H1 (cell line): ENCODE measurements at regions not wholly inside any gene's neighbourhood (a gene's known extent, or its start where the extent isn't known, plus 50 kb on each side); places are given as distances from the start of the nearest gene placed in this dataset.

Experiments used
- CTCF ChIA-PET: fragments of 300-600 bp; sonication (Branson Sonifier 250); formaldehyde crosslinking; loops from one replicate; lab custom pipeline; 2021; ENCODE audit not compliant: partially characterized antibody; lab: Charles Lee
- POLR2A ChIA-PET: fragments of 300-600 bp; sonication (Branson Sonifier 250); formaldehyde crosslinking; loops from one replicate; lab custom pipeline; 2021; ENCODE audit warnings: inconsistent platforms; ENCODE audit not compliant: partially characterized antibody; lab: Charles Lee
- DNase-seq, 2 experiments: peaks; one replicate each; pipeline versions ENCODE4 v3.0.0 to v3.0.0-alpha.2; 2010 to 2022; ENCODE audit warnings: low spot score in 2 of 2, low read depth in 1 of 2, mixed read lengths in 1 of 2
- FAIRE-seq: peaks from 2 replicates; lab custom pipeline; 2011; peaks lifted over from hg19 to GRCh38; lab: Jason Lieb, UNC
- H2AFZ ChIP-seq: 2 replicates; pipeline ENCODE4 v1.8.1; 2012; ENCODE audit warnings: low read length, inconsistent platforms
- H2AK5ac ChIP-seq: 2 replicates; pipeline ENCODE4 v1.6.1; 2013; ENCODE audit warnings: low read depth, low read length
- H2BK120ac ChIP-seq: replicated peaks from 2 replicates; pipeline ENCODE3; 2013; ENCODE audit warnings: low read depth, low read length, inconsistent platforms
- H2BK12ac ChIP-seq: 2 replicates; pipeline ENCODE4 v1.6.1; 2013; ENCODE audit warnings: low read depth, low read length
- H2BK15ac ChIP-seq: 2 replicates; pipeline ENCODE4 v1.6.1; 2013; ENCODE audit warnings: low read length
- H2BK20ac ChIP-seq: 2 replicates; pipeline ENCODE4 v1.6.1; 2013; ENCODE audit warnings: low read length
- H2BK5ac ChIP-seq: 2 replicates; pipeline ENCODE4 v1.6.1; 2013; ENCODE audit warnings: low read depth, low read length
- H3K14ac ChIP-seq: 2 replicates; pipeline ENCODE4 v1.6.1; 2013; ENCODE audit warnings: inconsistent platforms; ENCODE audit not compliant: insufficient read length
- H3K18ac ChIP-seq: 2 replicates; pipeline ENCODE4 v1.6.1; 2013; ENCODE audit warnings: low read length; ENCODE audit errors: extremely low read depth
- H3K23ac ChIP-seq: 2 replicates; pipeline ENCODE4 v1.6.1; 2013; ENCODE audit warnings: inconsistent platforms; ENCODE audit not compliant: insufficient read length
- H3K23me2 ChIP-seq: 2 replicates; pipeline ENCODE4 v1.6.1; 2013; ENCODE audit warnings: low read depth, low read length
- H3K27ac ChIP-seq: 2 replicates; pipeline ENCODE4 v1.6.1; 2011; ENCODE audit warnings: low read depth, low read length, inconsistent platforms
- H3K27me3 ChIP-seq, 4 experiments: replicated peaks in 1 of 4; 1 replicate in 1 of 4; 2 replicates in 3 of 4; pipeline versions ENCODE4 v1.6.1 to v1.8.1; 2011 to 2013; ENCODE audit warnings: low read length in 3 of 4, mild to moderate bottlenecking in 3 of 4, inconsistent platforms in 2 of 4, mixed read lengths in 2 of 4, moderate library complexity in 1 of 4; ENCODE audit not compliant: control insufficient read depth in 3 of 4, insufficient read depth in 3 of 4; ENCODE audit errors: extremely low read depth in 1 of 4
- H3K36me3 ChIP-seq, 4 experiments: 2 replicates each; pipeline versions ENCODE4 v1.6.1 to v1.8.1; 2011 to 2013; ENCODE audit warnings: mild to moderate bottlenecking in 4 of 4, low read length in 3 of 4, moderate library complexity in 2 of 4, control low read depth in 1 of 4, inconsistent platforms in 1 of 4; ENCODE audit not compliant: insufficient read depth in 4 of 4, control insufficient read depth in 2 of 4
- H3K4ac ChIP-seq: replicated peaks from 2 replicates; pipeline ENCODE3; 2013; ENCODE audit warnings: low read length, low read depth, mixed read lengths, inconsistent platforms; ENCODE audit not compliant: insufficient read length
- H3K4me1 ChIP-seq, 4 experiments: replicated peaks in 1 of 4; 1 replicate in 1 of 4; 2 replicates in 3 of 4; pipeline versions ENCODE4 v1.6.1 to v1.8.1; 2011 to 2013; ENCODE audit warnings: low read length in 3 of 4, inconsistent platforms in 2 of 4, mixed read lengths in 1 of 4; ENCODE audit not compliant: insufficient read depth in 4 of 4, control insufficient read depth in 3 of 4
- H3K4me2 ChIP-seq, 2 experiments: 2 replicates each; pipeline versions ENCODE4 v1.6.1 to v1.8.1; 2011 to 2013; ENCODE audit warnings: low read depth in 2 of 2, low read length in 2 of 2, control low read depth in 1 of 2, inconsistent platforms in 1 of 2, mild to moderate bottlenecking in 1 of 2; ENCODE audit not compliant: insufficient read depth in 1 of 2
- H3K4me3 ChIP-seq, 4 experiments: fragments of 200-600, 300-600 bp in 1 of 4; sonication (generic), shearing (Covaris generic), sonication (Bioruptor Twin) in 1 of 4; 2 replicates each; pipeline versions ENCODE4 v1.5.1 to v1.8.1; 2011 to 2016; ENCODE audit warnings: low read length in 4 of 4, low read depth in 3 of 4, control low read depth in 2 of 4, inconsistent platforms in 2 of 4, mild to moderate bottlenecking in 2 of 4, mixed read lengths in 1 of 4, moderate library complexity in 1 of 4; ENCODE audit not compliant: insufficient read depth in 2 of 4; ENCODE audit errors: extremely low read depth in 1 of 4
- H3K56ac ChIP-seq: replicated peaks from 2 replicates; pipeline ENCODE3; 2013; ENCODE audit warnings: low read depth, mild to moderate bottlenecking, mixed read lengths, low read length, inconsistent platforms; ENCODE audit not compliant: insufficient read length
- H3K79me1 ChIP-seq: 2 replicates; pipeline ENCODE4 v1.6.1; 2013; ENCODE audit warnings: low read depth, low read length, control low read depth
- H3K79me2 ChIP-seq, 2 experiments: 2 replicates each; pipeline versions ENCODE4 v1.6.1 to v1.8.1; 2012 to 2013; ENCODE audit warnings: low read length in 2 of 2, mild to moderate bottlenecking in 2 of 2, inconsistent platforms in 1 of 2; ENCODE audit not compliant: insufficient read depth in 2 of 2, control insufficient read depth in 1 of 2
- H3K9ac ChIP-seq, 4 experiments: replicated peaks in 1 of 4; 1 replicate in 1 of 4; 2 replicates in 3 of 4; pipeline versions ENCODE4 v1.6.1 to v1.8.1; 2011 to 2013; ENCODE audit warnings: low read depth in 3 of 4, low read length in 3 of 4, control low read depth in 2 of 4, mild to moderate bottlenecking in 2 of 4, moderate library complexity in 2 of 4, inconsistent platforms in 1 of 4; ENCODE audit errors: extremely low read depth in 1 of 4
- H3K9me3 ChIP-seq, 2 experiments: 2 replicates each; pipeline versions ENCODE4 v1.6.1 to v1.8.1; 2012 to 2013; ENCODE audit warnings: mild to moderate bottlenecking in 2 of 2, moderate library complexity in 2 of 2, control low read depth in 1 of 2, inconsistent platforms in 1 of 2, low read depth in 1 of 2, low read length in 1 of 2, mixed read lengths in 1 of 2; ENCODE audit not compliant: insufficient read depth in 2 of 2
- H4K20me1 ChIP-seq, 2 experiments: replicated peaks in 1 of 2; 2 replicates each; pipeline versions ENCODE3 to v1.8.1; 2011 to 2013; ENCODE audit warnings: inconsistent platforms in 2 of 2, low read length in 2 of 2, mild to moderate bottlenecking in 1 of 2; ENCODE audit not compliant: insufficient read depth in 2 of 2, control insufficient read depth in 1 of 2
- H4K5ac ChIP-seq: 2 replicates; pipeline ENCODE4 v1.6.1; 2013; ENCODE audit warnings: low read length, low read depth, mixed read lengths, inconsistent platforms; ENCODE audit not compliant: insufficient read length
- H4K8ac ChIP-seq: 2 replicates; pipeline ENCODE4 v1.8.0; 2013; ENCODE audit warnings: mild to moderate bottlenecking, moderate library complexity, low read length, inconsistent platforms; ENCODE audit not compliant: insufficient read depth; ENCODE audit errors: extremely low read depth
- H4K91ac ChIP-seq: replicated peaks from 2 replicates; pipeline ENCODE3; 2013; ENCODE audit warnings: low read length, mixed read lengths, inconsistent platforms; ENCODE audit not compliant: insufficient read length
- ASH2L ChIP-seq: fragments of 200-600, 300-600 bp; sonication (generic); IDR thresholded peaks from one replicate; pipeline ENCODE4 v1.7.1; 2017; ENCODE audit warnings: low read length
- BACH1 ChIP-seq: IDR thresholded peaks from 2 replicates; pipeline ENCODE4 v1.6.1; 2012; ENCODE audit warnings: low read length, improper control_type of control experiment
- EGR1 ChIP-seq: IDR thresholded peaks from 2 replicates; pipeline ENCODE4 v1.6.1; 2011; ENCODE audit warnings: low read depth, low read length, borderline replicate concordance
- EZH2 ChIP-seq: fragments of 200-600 bp; sonication (generic); IDR thresholded peaks from 2 replicates; pipeline ENCODE4 v1.7.1; 2012; ENCODE audit warnings: low read depth, mild to moderate bottlenecking, moderate library complexity, low read length, inconsistent platforms; ENCODE audit not compliant: severe bottlenecking
- FOSL1 ChIP-seq: IDR thresholded peaks from 2 replicates; pipeline ENCODE4 v1.6.1; 2011; ENCODE audit warnings: mild to moderate bottlenecking, low read depth, low read length, moderate library complexity; ENCODE audit not compliant: insufficient read depth
- JUN ChIP-seq: IDR thresholded peaks from 2 replicates; pipeline ENCODE4 v1.6.1; 2011; ENCODE audit warnings: low read depth, mild to moderate bottlenecking, improper control_type of control experiment, low read length
- MAFK ChIP-seq: IDR thresholded peaks from 2 replicates; pipeline ENCODE4 v1.6.1; 2012; ENCODE audit warnings: low read depth, mild to moderate bottlenecking, improper control_type of control experiment, low read length
- RAD21 ChIP-seq, 2 experiments: IDR thresholded peaks in 1 of 2; conservative IDR thresholded peaks in 1 of 2; 2 replicates each; pipeline ENCODE4 v1.6.1; 2011; ENCODE audit warnings: low read depth in 2 of 2, low read length in 2 of 2, improper control_type of control experiment in 1 of 2, inconsistent platforms in 1 of 2, mild to moderate bottlenecking in 1 of 2, moderate library complexity in 1 of 2
- RFX5 ChIP-seq: IDR thresholded peaks from 2 replicates; pipeline ENCODE4 v1.6.1; 2011; ENCODE audit warnings: low read depth, low read length, improper control_type of control experiment, borderline replicate concordance
- SUZ12 ChIP-seq: fragments of 200-600 bp; sonication (generic); IDR thresholded peaks from 2 replicates; pipeline ENCODE4 v1.6.1; 2012; ENCODE audit warnings: mild to moderate bottlenecking, inconsistent platforms, low read length, moderate library complexity, mixed read lengths
- YY1 ChIP-seq: IDR thresholded peaks from 2 replicates; pipeline ENCODE4 v1.6.1; 2011; ENCODE audit warnings: low read depth, mild to moderate bottlenecking, low read length
- ZNF274 ChIP-seq: IDR thresholded peaks from 2 replicates; pipeline ENCODE4 v1.7.0; 2012; ENCODE audit warnings: low read length, borderline replicate concordance; ENCODE audit errors: extremely low read depth
- WGBS, 2 experiments: shearing (Covaris generic) in 1 of 2; methylation state at CpG; one replicate each; pipeline versions ENCODE4 v1.1.6 to v1.1.7; 2013 to 2015; ENCODE audit warnings: low lambda C conversion rate in 2 of 2, mixed read lengths in 2 of 2, inconsistent platforms in 1 of 2, low coverage in 1 of 2, missing lambda C conversion rate in 1 of 2; ENCODE audit not compliant: insufficient replicate concordance in 2 of 2, insufficient coverage in 1 of 2, insufficient read length in 1 of 2; ENCODE audit errors: extremely low coverage in 1 of 2, missing lambda C conversion rate in 1 of 2; 5-methylcytosine and 5-hydroxymethylcytosine counted together

DNA sequence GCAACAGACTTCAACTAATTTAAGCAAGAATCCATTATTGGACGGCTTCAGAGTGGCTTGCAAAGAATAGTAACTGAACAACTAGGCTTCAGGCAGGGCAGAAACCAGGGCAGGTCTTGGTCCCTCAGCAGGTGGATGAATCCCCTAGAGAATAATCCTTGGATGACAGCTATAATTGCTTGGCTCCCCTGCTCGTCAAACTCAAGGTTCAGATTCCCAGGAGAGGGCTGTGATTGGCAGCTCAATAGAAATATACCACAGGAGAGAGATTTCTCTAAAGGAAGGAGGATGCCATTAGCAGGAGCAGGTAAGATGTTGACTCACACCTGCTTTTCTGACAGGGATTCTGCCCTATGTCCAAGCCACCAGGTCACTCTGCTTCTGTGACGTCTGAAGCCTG is 89.6 kb upstream of the PCDH8 start:
- no peak overlapping the region for H2BK20ac ChIP-seq
- no peak overlapping the region for H4K91ac ChIP-seq
- no peaks in the 10 kb centered on the region for H3K36me3 ChIP-seq
- H2AK5ac ChIP-seq = no peak overlapping the region
- FAIRE-seq = no peak
- H3K18ac ChIP-seq = no peak overlapping the region
- no peak overlapping the region for H3K27ac ChIP-seq
- H2BK15ac ChIP-seq = no peak overlapping the region
- no peak overlapping the region for H3K56ac ChIP-seq
- no peak overlapping the region for H3K4me2 ChIP-seq
- H2AFZ ChIP-seq = no peak overlapping the region
- H3K23me2 ChIP-seq = no peaks in the 10 kb centered on the region
- no peak overlapping the region for H2BK120ac ChIP-seq
- H3K9me3 ChIP-seq = no peaks in the 10 kb centered on the region
- TF ChIP-seq RAD21 (IDR thresholded peaks at IDR 0.05 in 1 of 2, conservative IDR thresholded peaks at IDR 0.05 in 1 of 2; ENCODE audit: low read depth in 2 of 2, low read length in 2 of 2) (no peak), RFX5 (no peak), EZH2 (no peak), YY1 (no peak), ZNF274 (no peak), EGR1 (no peak), FOSL1 (no peak), SUZ12 (no peak), BACH1 (no peak), ASH2L (no peak), JUN (no peak), MAFK (no peak)
- H3K79me2 ChIP-seq = no peaks in the 10 kb centered on the region
- no peaks in the 10 kb centered on the region for H3K79me1 ChIP-seq
- no peaks in the 10 kb centered on the region for H4K20me1 ChIP-seq
- H3K4me3 ChIP-seq = no peak overlapping the region
- H3K27me3 ChIP-seq = no peaks in the 10 kb centered on the region
- H3K9ac ChIP-seq = no peak overlapping the region
- WGBS, 2 experiments = 89% methylated on average over 3 of the region's 3 CpGs; no CpG with 5 or more reads in 1 of the 2 experiments
- ChIA-PET POLR2A (interaction anchor here (1.1 kb wide), 1 partner anchor 90 kb away, joined by 3 read pairs; the partner anchor contains the start of gene PCDH8), CTCF (interaction anchor here (1.0 to 1.4 kb wide), 3 partner anchors 11 to 91 kb away, joined by 3 to 5 read pairs (median 4); no protein-coding TSS in a partner anchor)
- DNase-seq = no peak
- no peak overlapping the region for H3K14ac ChIP-seq
- H3K23ac ChIP-seq = no peak overlapping the region
- no peak overlapping the region for H2BK5ac ChIP-seq
- H4K8ac ChIP-seq = no peak overlapping the region
- no peak overlapping the region for H3K4ac ChIP-seq
- H4K5ac ChIP-seq = no peak overlapping the region
- no peak overlapping the region; the same call in 1 of the 2 replicates for H2BK12ac ChIP-seq
- no peaks in the 10 kb centered on the region for H3K4me1 ChIP-seq
